HepG2 (cell line): ENCODE measurements at regions not wholly inside any gene's neighbourhood (a gene's known extent, or its start where the extent isn't known, plus 50 kb on each side); places are given as distances from the start of the nearest gene placed in this dataset.

ENCODE experiments used
- ATAC-seq: fragments of 200-7000 bp; cut with Tn5 transposase; 3 replicates; pipeline ENCODE4 v1.9.1; 2020; ENCODE audit warnings: mild to moderate bottlenecking, moderate library complexity
- BruUV-seq: library from RNA; stranded (reverse); fragments of 400-500 nt; replicated peaks from 2 replicates; lab custom pipeline; 2021; lab: Mats Ljungman, UMichigan
- CTCF ChIA-PET: fragments of 300-600 bp; formaldehyde crosslinking; extraction: SDS; loops from one replicate; lab custom pipeline; 2021; ENCODE audit warnings: low total read pairs, inconsistent platforms, low intra/inter-chr PET ratio; lab: Yijun Ruan, JAX
- POLR2A ChIA-PET: fragments of 350-600 bp; sonication (Branson Sonifier 250); formaldehyde crosslinking; loops from one replicate; lab custom pipeline; 2020; ENCODE audit warnings: antibody characterized with exemption, inconsistent platforms; lab: Yijun Ruan, JAX
- DNase-seq: peaks from one replicate; pipeline ENCODE4 v3.0.0-alpha.2; 2015; ENCODE audit warnings: low spot score
- FAIRE-seq: peaks from 3 replicates; lab custom pipeline; 2011; peaks lifted over from hg19 to GRCh38; lab: Jason Lieb, UNC
- H2AFZ ChIP-seq: one replicate; pipeline ENCODE4 v1.6.1; 2011; ENCODE audit warnings: low read length, inconsistent platforms
- H3K27ac ChIP-seq: fragments of 300-600 bp; 3 replicates; pipeline ENCODE4 v1.8.0; 2011; ENCODE audit warnings: mixed run types, mild to moderate bottlenecking, mixed read lengths, low read length, inconsistent platforms; ENCODE audit not compliant: insufficient read depth; ENCODE audit errors: extremely low read length
- H3K27me3 ChIP-seq, 2 experiments: fragments of 200-600 bp in 1 of 2; 2 replicates in 1 of 2; 3 replicates in 1 of 2; pipeline versions ENCODE4 v1.6.0 to v1.8.0; 2011; ENCODE audit warnings: low read length in 2 of 2, mild to moderate bottlenecking in 2 of 2, moderate library complexity in 2 of 2, inconsistent platforms in 1 of 2; ENCODE audit not compliant: insufficient read depth in 2 of 2, control insufficient read depth in 1 of 2
- H3K36me3 ChIP-seq, 2 experiments: fragments of 200-600 bp in 1 of 2; replicated peaks in 1 of 2; 2 replicates in 1 of 2; 3 replicates in 1 of 2; pipeline versions ENCODE4 v1.5.1 to v1.8.0; 2011; ENCODE audit warnings: low read length in 2 of 2, inconsistent platforms in 1 of 2; ENCODE audit not compliant: insufficient read depth in 2 of 2, control insufficient read depth in 1 of 2
- H3K4me1 ChIP-seq: 2 replicates; pipeline ENCODE4 v1.5.1; 2012; ENCODE audit warnings: low read length, inconsistent platforms; ENCODE audit not compliant: insufficient read depth
- H3K4me2 ChIP-seq: 2 replicates; pipeline ENCODE4 v1.6.0; 2011; ENCODE audit warnings: low read depth, low read length, inconsistent platforms
- H3K4me3 ChIP-seq, 3 experiments: fragments of 200-600 bp in 1 of 3; sonication (generic), shearing (Covaris generic) in 1 of 3; replicated peaks in 1 of 3; 2 replicates each; pipeline ENCODE4 v1.5.1; 2011 to 2016; ENCODE audit warnings: low read length in 3 of 3, inconsistent platforms in 2 of 3, low read depth in 2 of 3, mild to moderate bottlenecking in 2 of 3, control low read depth in 1 of 3, mixed read lengths in 1 of 3; ENCODE audit not compliant: insufficient read depth in 1 of 3
- H3K79me2 ChIP-seq: one replicate; pipeline ENCODE4 v1.6.1; 2011; ENCODE audit warnings: low read length, inconsistent platforms; ENCODE audit not compliant: insufficient read depth
- H3K9ac ChIP-seq: 2 replicates; pipeline ENCODE4 v1.6.0; 2011; ENCODE audit warnings: mild to moderate bottlenecking, low read depth, low read length, inconsistent platforms; ENCODE audit not compliant: insufficient read depth
- H3K9me3 ChIP-seq: 2 replicates; pipeline ENCODE4 v1.5.1; 2012; ENCODE audit warnings: mild to moderate bottlenecking, low read length
- H4K20me1 ChIP-seq: 2 replicates; pipeline ENCODE4 v1.6.0; 2011; ENCODE audit warnings: inconsistent platforms, mild to moderate bottlenecking, low read length, moderate library complexity; ENCODE audit not compliant: insufficient read depth
- ETV5 ChIP-seq: IDR thresholded peaks from 2 replicates; pipeline ENCODE4 v1.6.1; 2018; ENCODE audit warnings: missing biosample characterization, missing genetic modification reagents, inconsistent platforms, borderline replicate concordance
- MAFK ChIP-seq, 2 experiments: IDR thresholded peaks in 1 of 2; conservative IDR thresholded peaks in 1 of 2; 2 replicates each; pipeline ENCODE4 v1.6.1; 2011; ENCODE audit warnings: improper control_type of control experiment in 2 of 2, low read length in 2 of 2
- SOX13 ChIP-seq, 3 experiments: fragments of 450-650 bp in 1 of 3; sonication (generic) in 1 of 3; formaldehyde crosslinking in 1 of 3; IDR thresholded peaks in 2 of 3; conservative IDR thresholded peaks in 1 of 3; 2 replicates each; pipeline versions ENCODE4 v1.5.0 to v1.6.1; 2016 to 2020; ENCODE audit warnings: antibody characterized with exemption in 1 of 3, mild to moderate bottlenecking in 1 of 3, missing compliant biosample characterization in 1 of 3, missing genetic modification reagents in 1 of 3, moderate library complexity in 1 of 3
- WGBS: methylation state at CpG from one replicate; pipeline ENCODE4 v1.1.6; 2017; ENCODE audit warnings: low lambda C conversion rate; 5-methylcytosine and 5-hydroxymethylcytosine counted together
- in situ Hi-C: cut with HindIII; loops from 2 replicates; pipeline ENCODE4 v1.10.0; 2017; ENCODE audit warnings: low pct_unique_long_range_greater_than_20kb; ENCODE audit not compliant: extremely low pct_ligation_motif_present
- intact Hi-C: fragments of 100-400 bp; cut with micrococcal nuclease; formaldehyde crosslinking; loops from one replicate; pipeline ENCODE4 v1.10.0; 2022; ENCODE audit not compliant: unreplicated experiment
- TF ChIP-seq, protein P1 (sequence below): IDR thresholded peaks from 2 replicates; pipeline ENCODE4 v1.6.1; 2016; ENCODE audit warnings: missing biosample characterization, missing genetic modification reagents, low read depth
- TF ChIP-seq, protein P2 (sequence below): sonication (generic); formaldehyde crosslinking; IDR thresholded peaks from 2 replicates; pipeline ENCODE4 v1.4.0; 2020; ENCODE audit warnings: missing genetic modification reagents, borderline replicate concordance
- TF ChIP-seq, protein P3 (sequence below): sonication (generic); formaldehyde crosslinking; IDR thresholded peaks from 2 replicates; pipeline ENCODE4 v1.4.0; 2020; ENCODE audit warnings: missing genetic modification reagents
- TF ChIP-seq, protein P4 (sequence below), 2 experiments: fragments of 450-650 bp in 1 of 2; sonication (generic) in 1 of 2; formaldehyde crosslinking in 1 of 2; IDR thresholded peaks; 2 replicates each; pipeline versions ENCODE4 v1.6.1 to v1.8.0; 2016 to 2022; ENCODE audit warnings: antibody characterized with exemption in 1 of 2, mild to moderate bottlenecking in 1 of 2, missing genetic modification reagents in 1 of 2
- TF ChIP-seq, protein P5 (sequence below): sonication (generic); formaldehyde crosslinking; IDR thresholded peaks from 2 replicates; pipeline ENCODE4 v1.5.0; 2020; ENCODE audit warnings: mild to moderate bottlenecking, low read depth, missing genetic modification reagents, borderline replicate concordance

DNA sequence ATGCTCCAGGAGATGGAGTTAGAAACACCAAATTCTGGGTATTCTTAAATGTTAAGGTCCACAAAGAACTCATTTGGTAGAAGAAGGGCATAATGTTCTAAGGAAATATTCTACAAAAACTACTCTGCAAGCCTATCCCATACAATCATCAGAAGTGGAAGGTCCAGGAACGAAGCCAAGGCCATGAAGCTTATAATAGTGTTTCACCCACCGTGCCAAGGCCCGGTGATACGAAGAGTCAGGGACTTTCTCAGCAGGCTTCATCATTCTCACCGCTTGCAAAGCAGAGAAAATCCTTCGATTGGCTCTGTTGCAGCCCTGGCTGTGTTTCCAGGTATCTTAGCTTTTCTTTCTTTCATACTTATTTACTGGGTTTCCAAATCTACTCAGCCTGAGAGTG, 351.9 kb upstream of the CELF2 start:
- intact Hi-C loops (no loop called here), in situ Hi-C loops (no loop called here)
- no TSS peak for BruUV-seq
- FAIRE-seq (no peak), DNase-seq (no peak), ATAC-seq (no peak)
- H3K9me3 ChIP-seq, result peaks cover 75% of the 10 kb centered on the region
- no peaks in the 10 kb centered on the region for H3K4me1 ChIP-seq
- no peaks in the 10 kb centered on the region; a peak in 1 of 5 replicates for H3K27me3 ChIP-seq
- H3K36me3 ChIP-seq, result no peaks in the 10 kb centered on the region
- H2AFZ ChIP-seq, result no peak overlapping the region
- no peaks in the 10 kb centered on the region for H4K20me1 ChIP-seq
- CTCF ChIA-PET, result no interaction called here
- no peak overlapping the region for H3K4me2 ChIP-seq
- no peak overlapping the region for H3K4me3 ChIP-seq
- POLR2A ChIA-PET, result no interaction called here
- no peak overlapping the region for H3K9ac ChIP-seq
- no peak overlapping the region for H3K27ac ChIP-seq
- 17% methylated on average over 6 of the region's 6 CpGs for WGBS
- H3K79me2 ChIP-seq, result no peaks in the 10 kb centered on the region
- TF ChIP-seq, protein P1, sequence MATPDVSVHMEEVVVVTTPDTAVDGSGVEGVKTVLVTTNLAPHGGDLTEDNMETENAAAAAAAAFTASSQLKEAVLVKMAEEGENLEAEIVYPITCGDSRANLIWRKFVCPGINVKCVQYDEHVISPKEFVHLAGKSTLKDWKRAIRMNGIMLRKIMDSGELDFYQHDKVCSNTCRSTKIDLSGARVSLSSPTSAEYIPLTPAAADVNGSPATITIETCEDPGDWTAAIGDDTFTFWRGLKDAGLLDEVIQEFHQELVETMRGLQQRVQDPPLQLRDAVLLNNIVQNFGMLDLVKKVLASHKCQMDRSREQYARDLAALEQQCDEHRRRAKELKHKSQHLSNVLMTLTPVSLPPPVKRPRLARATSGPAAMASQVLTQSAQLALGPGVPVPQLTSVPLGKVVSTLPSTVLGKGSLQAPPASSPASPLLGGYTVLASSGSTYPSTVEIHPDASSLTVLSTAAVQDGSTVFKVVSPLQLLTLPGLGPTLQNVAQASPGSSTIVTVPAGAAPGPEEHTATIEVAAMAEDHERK, result no peak
- no peak for TF ChIP-seq ETV5 (CRISPR knock-in tag)
- TF ChIP-seq, protein P2, sequence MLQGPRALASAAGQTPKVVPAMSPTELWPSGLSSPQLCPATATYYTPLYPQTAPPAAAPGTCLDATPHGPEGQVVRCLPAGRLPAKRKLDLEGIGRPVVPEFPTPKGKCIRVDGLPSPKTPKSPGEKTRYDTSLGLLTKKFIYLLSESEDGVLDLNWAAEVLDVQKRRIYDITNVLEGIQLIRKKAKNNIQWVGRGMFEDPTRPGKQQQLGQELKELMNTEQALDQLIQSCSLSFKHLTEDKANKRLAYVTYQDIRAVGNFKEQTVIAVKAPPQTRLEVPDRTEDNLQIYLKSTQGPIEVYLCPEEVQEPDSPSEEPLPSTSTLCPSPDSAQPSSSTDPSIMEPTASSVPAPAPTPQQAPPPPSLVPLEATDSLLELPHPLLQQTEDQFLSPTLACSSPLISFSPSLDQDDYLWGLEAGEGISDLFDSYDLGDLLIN, result no peak
- TF ChIP-seq, protein P3, sequence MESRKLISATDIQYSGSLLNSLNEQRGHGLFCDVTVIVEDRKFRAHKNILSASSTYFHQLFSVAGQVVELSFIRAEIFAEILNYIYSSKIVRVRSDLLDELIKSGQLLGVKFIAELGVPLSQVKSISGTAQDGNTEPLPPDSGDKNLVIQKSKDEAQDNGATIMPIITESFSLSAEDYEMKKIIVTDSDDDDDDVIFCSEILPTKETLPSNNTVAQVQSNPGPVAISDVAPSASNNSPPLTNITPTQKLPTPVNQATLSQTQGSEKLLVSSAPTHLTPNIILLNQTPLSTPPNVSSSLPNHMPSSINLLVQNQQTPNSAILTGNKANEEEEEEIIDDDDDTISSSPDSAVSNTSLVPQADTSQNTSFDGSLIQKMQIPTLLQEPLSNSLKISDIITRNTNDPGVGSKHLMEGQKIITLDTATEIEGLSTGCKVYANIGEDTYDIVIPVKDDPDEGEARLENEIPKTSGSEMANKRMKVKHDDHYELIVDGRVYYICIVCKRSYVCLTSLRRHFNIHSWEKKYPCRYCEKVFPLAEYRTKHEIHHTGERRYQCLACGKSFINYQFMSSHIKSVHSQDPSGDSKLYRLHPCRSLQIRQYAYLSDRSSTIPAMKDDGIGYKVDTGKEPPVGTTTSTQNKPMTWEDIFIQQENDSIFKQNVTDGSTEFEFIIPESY (CRISPR knock-in tag), result no peak
- TF ChIP-seq SOX13 (IDR thresholded peaks at IDR 0.05), result no peak
- no peak for TF ChIP-seq SOX13 (CRISPR knock-in tag; conservative IDR thresholded peaks at IDR 0.05 in 1 of 2, IDR thresholded peaks at IDR 0.05 in 1 of 2)
- no peak for TF ChIP-seq MAFK (conservative IDR thresholded peaks at IDR 0.05 in 1 of 2, IDR thresholded peaks at IDR 0.05 in 1 of 2; ENCODE audit: low read length in 2 of 2)
- TF ChIP-seq, protein P4, sequence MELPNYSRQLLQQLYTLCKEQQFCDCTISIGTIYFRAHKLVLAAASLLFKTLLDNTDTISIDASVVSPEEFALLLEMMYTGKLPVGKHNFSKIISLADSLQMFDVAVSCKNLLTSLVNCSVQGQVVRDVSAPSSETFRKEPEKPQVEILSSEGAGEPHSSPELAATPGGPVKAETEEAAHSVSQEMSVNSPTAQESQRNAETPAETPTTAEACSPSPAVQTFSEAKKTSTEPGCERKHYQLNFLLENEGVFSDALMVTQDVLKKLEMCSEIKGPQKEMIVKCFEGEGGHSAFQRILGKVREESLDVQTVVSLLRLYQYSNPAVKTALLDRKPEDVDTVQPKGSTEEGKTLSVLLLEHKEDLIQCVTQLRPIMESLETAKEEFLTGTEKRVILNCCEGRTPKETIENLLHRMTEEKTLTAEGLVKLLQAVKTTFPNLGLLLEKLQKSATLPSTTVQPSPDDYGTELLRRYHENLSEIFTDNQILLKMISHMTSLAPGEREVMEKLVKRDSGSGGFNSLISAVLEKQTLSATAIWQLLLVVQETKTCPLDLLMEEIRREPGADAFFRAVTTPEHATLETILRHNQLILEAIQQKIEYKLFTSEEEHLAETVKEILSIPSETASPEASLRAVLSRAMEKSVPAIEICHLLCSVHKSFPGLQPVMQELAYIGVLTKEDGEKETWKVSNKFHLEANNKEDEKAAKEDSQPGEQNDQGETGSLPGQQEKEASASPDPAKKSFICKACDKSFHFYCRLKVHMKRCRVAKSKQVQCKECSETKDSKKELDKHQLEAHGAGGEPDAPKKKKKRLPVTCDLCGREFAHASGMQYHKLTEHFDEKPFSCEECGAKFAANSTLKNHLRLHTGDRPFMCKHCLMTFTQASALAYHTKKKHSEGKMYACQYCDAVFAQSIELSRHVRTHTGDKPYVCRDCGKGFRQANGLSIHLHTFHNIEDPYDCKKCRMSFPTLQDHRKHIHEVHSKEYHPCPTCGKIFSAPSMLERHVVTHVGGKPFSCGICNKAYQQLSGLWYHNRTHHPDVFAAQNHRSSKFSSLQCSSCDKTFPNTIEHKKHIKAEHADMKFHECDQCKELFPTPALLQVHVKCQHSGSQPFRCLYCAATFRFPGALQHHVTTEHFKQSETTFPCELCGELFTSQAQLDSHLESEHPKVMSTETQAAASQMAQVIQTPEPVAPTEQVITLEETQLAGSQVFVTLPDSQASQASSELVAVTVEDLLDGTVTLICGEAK (IDR thresholded peaks at IDR 0.05), result no peak
- TF ChIP-seq, protein P4 (CRISPR knock-in tag; IDR thresholded peaks at IDR 0.05), result no peak
- TF ChIP-seq, protein P5, sequence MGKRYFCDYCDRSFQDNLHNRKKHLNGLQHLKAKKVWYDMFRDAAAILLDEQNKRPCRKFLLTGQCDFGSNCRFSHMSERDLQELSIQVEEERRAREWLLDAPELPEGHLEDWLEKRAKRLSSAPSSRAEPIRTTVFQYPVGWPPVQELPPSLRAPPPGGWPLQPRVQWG (CRISPR knock-in tag), result no peak
